WTC11 (cell line): ENCODE measurements at regions not wholly inside any gene's neighbourhood (a gene's known extent, or its start where the extent isn't known, plus 50 kb on each side); places are given as distances from the start of the nearest gene placed in this dataset.

Experiments used
- ATAC-seq: fragments of 200-7000 bp; cut with Tn5 transposase; 2 replicates; pipeline ENCODE4 v1.10.0; 2021; ENCODE audit warnings: mild to moderate bottlenecking, moderate library complexity
- CTCF ChIA-PET: fragments of 300-600 bp; sonication (Branson Sonifier 250); formaldehyde crosslinking; loops from one replicate; lab custom pipeline; 2021; ENCODE audit warnings: antibody characterized with exemption; lab: Charles Lee
- POLR2A ChIA-PET: fragments of 350-600 bp; sonication (Branson Sonifier 250); formaldehyde crosslinking; loops from one replicate; lab custom pipeline; 2021; ENCODE audit warnings: antibody characterized with exemption; lab: Charles Lee
- DNase-seq: peaks from one replicate; pipeline ENCODE4 v3.0.0; 2021; ENCODE audit warnings: low spot score
- H3K27ac Mint-ChIP-seq: 2 replicates; pipeline ENCODE4 v1.8.0; 2021; ENCODE audit warnings: mixed read lengths
- H3K27me3 Mint-ChIP-seq: 2 replicates; pipeline ENCODE4 v1.8.0; 2021; ENCODE audit warnings: low read depth, mild to moderate bottlenecking, moderate library complexity, mixed read lengths
- H3K36me3 Mint-ChIP-seq: 2 replicates; pipeline ENCODE4 v1.8.0; 2021; ENCODE audit warnings: mixed read lengths
- H3K4me1 Mint-ChIP-seq: 2 replicates; pipeline ENCODE4 v1.8.0; 2022; ENCODE audit warnings: mixed read lengths
- H3K4me3 Mint-ChIP-seq: 2 replicates; pipeline ENCODE4 v1.8.0; 2021; ENCODE audit warnings: mild to moderate bottlenecking, moderate library complexity, mixed read lengths
- H3K9me3 Mint-ChIP-seq: 2 replicates; pipeline ENCODE4 v1.8.0; 2021; ENCODE audit warnings: mixed read lengths
- ARID4B ChIP-seq: sonication (generic); formaldehyde crosslinking; IDR thresholded peaks from 2 replicates; pipeline ENCODE4 v1.8.0; 2023; ENCODE audit warnings: missing genetic modification reagents, mild to moderate bottlenecking, borderline replicate concordance
- CBFB ChIP-seq: sonication (generic); formaldehyde crosslinking; IDR thresholded peaks from 2 replicates; pipeline ENCODE4 v1.8.1; 2022; ENCODE audit warnings: mild to moderate bottlenecking, low read depth, missing genetic modification reagents
- EMX1 ChIP-seq: fragments of 250-450 bp; sonication (Bioruptor Pico); IDR thresholded peaks from 2 replicates; pipeline ENCODE4 v1.8.0; 2021; ENCODE audit warnings: mild to moderate bottlenecking
- ESRRA ChIP-seq: sonication (generic); formaldehyde crosslinking; IDR thresholded peaks from 2 replicates; pipeline ENCODE4 v1.8.1; 2022; ENCODE audit warnings: mild to moderate bottlenecking, missing genetic modification reagents, borderline replicate concordance
- GRHL2 ChIP-seq: fragments of 250-450 bp; sonication (Bioruptor Pico); IDR thresholded peaks from 2 replicates; pipeline ENCODE4 v1.8.0; 2022; ENCODE audit warnings: mild to moderate bottlenecking, moderate library complexity; ENCODE audit not compliant: insufficient replicate concordance, severe bottlenecking
- MXD4 ChIP-seq: fragments of 250-450 bp; sonication (Bioruptor Pico); IDR thresholded peaks from 2 replicates; pipeline ENCODE4 v1.8.0; 2021; ENCODE audit warnings: mild to moderate bottlenecking, moderate library complexity, borderline replicate concordance
- NFYB ChIP-seq: sonication (generic); formaldehyde crosslinking; conservative IDR thresholded peaks from 2 replicates; pipeline ENCODE4 v1.8.0; 2022; ENCODE audit warnings: low read depth, missing genetic modification reagents
- OVOL2 ChIP-seq: fragments of 250-450 bp; sonication (Bioruptor Pico); IDR thresholded peaks from 2 replicates; pipeline ENCODE4 v1.9.0; 2021; ENCODE audit warnings: mild to moderate bottlenecking, borderline replicate concordance
- RELA ChIP-seq: sonication (generic); formaldehyde crosslinking; IDR thresholded peaks from 2 replicates; pipeline ENCODE4 v1.8.1; 2022; ENCODE audit warnings: missing genetic modification reagents, mild to moderate bottlenecking, borderline replicate concordance
- SMAD3 ChIP-seq: sonication (generic); formaldehyde crosslinking; IDR thresholded peaks from 2 replicates; pipeline ENCODE4 v1.8.0; 2022; ENCODE audit warnings: missing genetic modification reagents, mild to moderate bottlenecking, borderline replicate concordance
- ZNF121 ChIP-seq: sonication (generic); formaldehyde crosslinking; IDR thresholded peaks from 2 replicates; pipeline ENCODE4 v1.8.0; 2023; ENCODE audit warnings: missing genetic modification reagents
- ZNF263 ChIP-seq: sonication (generic); formaldehyde crosslinking; IDR thresholded peaks from 2 replicates; pipeline ENCODE4 v1.8.1; 2022; ENCODE audit warnings: low read depth, mild to moderate bottlenecking, moderate library complexity, missing genetic modification reagents
- ZNF281 ChIP-seq: sonication (generic); formaldehyde crosslinking; IDR thresholded peaks from 2 replicates; pipeline ENCODE4 v1.8.0; 2023; ENCODE audit warnings: mild to moderate bottlenecking, missing genetic modification reagents
- ZNF317 ChIP-seq: sonication (generic); formaldehyde crosslinking; IDR thresholded peaks from 2 replicates; pipeline ENCODE4 v1.8.1; 2023; ENCODE audit warnings: low read depth, mild to moderate bottlenecking, moderate library complexity, missing genetic modification reagents, borderline replicate concordance
- ZNF532 ChIP-seq: fragments of 250-450 bp; sonication (Bioruptor Pico); IDR thresholded peaks from 2 replicates; pipeline ENCODE4 v1.9.0; 2021; ENCODE audit warnings: mild to moderate bottlenecking, borderline replicate concordance
- ZSCAN18 ChIP-seq: fragments of 250-450 bp; sonication (Bioruptor Pico); IDR thresholded peaks from 2 replicates; pipeline ENCODE4 v2.1.2; 2022; ENCODE audit warnings: mild to moderate bottlenecking, moderate library complexity
- TF ChIP-seq, protein P1 (sequence below): sonication (generic); formaldehyde crosslinking; IDR thresholded peaks from 2 replicates; pipeline ENCODE4 v1.8.1; 2023; ENCODE audit warnings: mild to moderate bottlenecking, missing genetic modification reagents
- TF ChIP-seq, protein P2 (sequence below): sonication (generic); formaldehyde crosslinking; IDR thresholded peaks from 2 replicates; pipeline ENCODE4 v1.8.0; 2022; ENCODE audit warnings: mild to moderate bottlenecking, missing genetic modification reagents
- TF ChIP-seq, protein P3 (sequence below): sonication (generic); formaldehyde crosslinking; IDR thresholded peaks from 2 replicates; pipeline ENCODE4 v1.8.1; 2022; ENCODE audit warnings: mild to moderate bottlenecking, moderate library complexity, missing genetic modification reagents

DNA sequence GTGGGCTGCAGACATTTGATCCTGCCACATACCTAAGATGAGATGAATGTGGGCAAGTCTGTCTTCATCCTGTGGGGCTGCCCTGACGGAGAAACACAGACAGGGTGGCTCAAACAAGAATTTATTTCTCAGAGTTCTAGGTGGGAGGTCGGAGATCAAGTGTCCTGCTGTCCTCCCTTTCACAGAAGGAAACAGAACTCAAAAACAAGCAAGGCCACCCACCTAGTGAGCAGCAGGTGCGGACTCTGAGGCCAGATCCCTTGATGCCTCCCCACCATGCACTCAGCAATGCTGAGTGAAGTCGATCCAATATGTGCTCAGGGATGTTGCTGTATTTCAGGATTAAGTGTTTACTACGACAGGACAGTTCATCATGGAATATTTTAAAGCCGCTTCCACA lies 63.0 kb upstream of the SNTG2 start:
- ATAC-seq (peak; percentile 40), DNase-seq (no peak)
- peaks cover 63% of the 10 kb centered on the region for H3K4me1 Mint-ChIP-seq
- ChIA-PET POLR2A (no interaction called here), CTCF (no interaction called here)
- no peaks in the 10 kb centered on the region for H3K36me3 Mint-ChIP-seq
- peak overlapping the region; percentile 64 for H3K27ac Mint-ChIP-seq
- peaks cover 51% of the 10 kb centered on the region for H3K27me3 Mint-ChIP-seq
- H3K4me3 Mint-ChIP-seq: no peak overlapping the region
- no peaks in the 10 kb centered on the region for H3K9me3 Mint-ChIP-seq
- TF ChIP-seq CBFB (CRISPR knock-in tag) (no peak), GRHL2 (CRISPR knock-in tag) (no peak), ZNF121 (CRISPR knock-in tag) (no peak), ZNF317 (CRISPR knock-in tag) (no peak), ARID4B (no peak), ZNF263 (CRISPR knock-in tag) (no peak), EMX1 (no peak), MXD4 (no peak), ZSCAN18 (CRISPR knock-in tag) (no peak), OVOL2 (CRISPR knock-in tag) (no peak), RELA (CRISPR knock-in tag) (no peak), ESRRA (CRISPR knock-in tag) (no peak), SMAD3 (CRISPR knock-in tag) (no peak), ZNF532 (CRISPR knock-in tag) (no peak), NFYB (no peak), ZNF281 (no peak)
- TF ChIP-seq, protein P1, sequence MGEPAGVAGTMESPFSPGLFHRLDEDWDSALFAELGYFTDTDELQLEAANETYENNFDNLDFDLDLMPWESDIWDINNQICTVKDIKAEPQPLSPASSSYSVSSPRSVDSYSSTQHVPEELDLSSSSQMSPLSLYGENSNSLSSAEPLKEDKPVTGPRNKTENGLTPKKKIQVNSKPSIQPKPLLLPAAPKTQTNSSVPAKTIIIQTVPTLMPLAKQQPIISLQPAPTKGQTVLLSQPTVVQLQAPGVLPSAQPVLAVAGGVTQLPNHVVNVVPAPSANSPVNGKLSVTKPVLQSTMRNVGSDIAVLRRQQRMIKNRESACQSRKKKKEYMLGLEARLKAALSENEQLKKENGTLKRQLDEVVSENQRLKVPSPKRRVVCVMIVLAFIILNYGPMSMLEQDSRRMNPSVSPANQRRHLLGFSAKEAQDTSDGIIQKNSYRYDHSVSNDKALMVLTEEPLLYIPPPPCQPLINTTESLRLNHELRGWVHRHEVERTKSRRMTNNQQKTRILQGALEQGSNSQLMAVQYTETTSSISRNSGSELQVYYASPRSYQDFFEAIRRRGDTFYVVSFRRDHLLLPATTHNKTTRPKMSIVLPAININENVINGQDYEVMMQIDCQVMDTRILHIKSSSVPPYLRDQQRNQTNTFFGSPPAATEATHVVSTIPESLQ (CRISPR knock-in tag): no peak
- TF ChIP-seq, protein P2, sequence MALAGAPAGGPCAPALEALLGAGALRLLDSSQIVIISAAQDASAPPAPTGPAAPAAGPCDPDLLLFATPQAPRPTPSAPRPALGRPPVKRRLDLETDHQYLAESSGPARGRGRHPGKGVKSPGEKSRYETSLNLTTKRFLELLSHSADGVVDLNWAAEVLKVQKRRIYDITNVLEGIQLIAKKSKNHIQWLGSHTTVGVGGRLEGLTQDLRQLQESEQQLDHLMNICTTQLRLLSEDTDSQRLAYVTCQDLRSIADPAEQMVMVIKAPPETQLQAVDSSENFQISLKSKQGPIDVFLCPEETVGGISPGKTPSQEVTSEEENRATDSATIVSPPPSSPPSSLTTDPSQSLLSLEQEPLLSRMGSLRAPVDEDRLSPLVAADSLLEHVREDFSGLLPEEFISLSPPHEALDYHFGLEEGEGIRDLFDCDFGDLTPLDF (CRISPR knock-in tag): no peak
- TF ChIP-seq, protein P3, sequence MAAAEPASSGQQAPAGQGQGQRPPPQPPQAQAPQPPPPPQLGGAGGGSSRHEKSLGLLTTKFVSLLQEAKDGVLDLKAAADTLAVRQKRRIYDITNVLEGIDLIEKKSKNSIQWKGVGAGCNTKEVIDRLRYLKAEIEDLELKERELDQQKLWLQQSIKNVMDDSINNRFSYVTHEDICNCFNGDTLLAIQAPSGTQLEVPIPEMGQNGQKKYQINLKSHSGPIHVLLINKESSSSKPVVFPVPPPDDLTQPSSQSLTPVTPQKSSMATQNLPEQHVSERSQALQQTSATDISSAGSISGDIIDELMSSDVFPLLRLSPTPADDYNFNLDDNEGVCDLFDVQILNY: no peak
